Retinal pigment epithelial cell (primary cell): ENCODE measurements at regions not wholly inside any gene's neighbourhood (a gene's known extent, or its start where the extent isn't known, plus 50 kb on each side); places are given as distances from the start of the nearest gene placed in this dataset.

Source experiments
- DNase-seq: peaks from one replicate; pipeline ENCODE4 v3.0.0-alpha.2; 2010; ENCODE audit warnings: low read depth
- H3K4me3 ChIP-seq: 2 replicates; pipeline ENCODE4 v1.5.1; 2011; ENCODE audit warnings: mild to moderate bottlenecking, low read length, control low read depth, moderate library complexity
- CTCF ChIP-seq: conservative IDR thresholded peaks from 2 replicates; pipeline ENCODE4 v1.5.1; 2011; ENCODE audit warnings: low read depth, low read length, control low read depth, inconsistent platforms

- no peak for DNase-seq
- no peak for TF ChIP-seq CTCF
- no peak overlapping the region for H3K4me3 ChIP-seq
These were observed 84.0 kb downstream of the RND3 start for GRCh38 chr2:150403457-150403856.

GRCh38 chr2:150402953-150403352 is 84.5 kb downstream of the RND3 start:
- H3K4me3 ChIP-seq: no peak overlapping the region
- TF ChIP-seq CTCF: no peak
- no peak for DNase-seq

- DNase-seq: no peak
- no peak overlapping the region for H3K4me3 ChIP-seq
- no peak for TF ChIP-seq CTCF
These were observed 86.6 kb downstream of the RND3 start for GRCh38 chr2:150400849-150401248.

GRCh38 chr2:150392614-150393013 is 94.9 kb downstream of the RND3 start:
- no peak for TF ChIP-seq CTCF
- H3K4me3 ChIP-seq: no peak overlapping the region
- DNase-seq: no peak

GRCh38 chr2:150391779-150392178 is 95.7 kb downstream of the RND3 start:
- no peak overlapping the region for H3K4me3 ChIP-seq
- DNase-seq: no peak
- no peak for TF ChIP-seq CTCF

- TF ChIP-seq CTCF: no peak
- H3K4me3 ChIP-seq: no peak overlapping the region
- DNase-seq: peak; percentile 17
These were observed 98.0 kb downstream of the RND3 start for GRCh38 chr2:150389447-150389846.

GRCh38 chr2:150388289-150388625 is 99.2 kb downstream of the RND3 start:
- TF ChIP-seq CTCF: no peak
- no peak for DNase-seq
- no peak overlapping the region for H3K4me3 ChIP-seq
